ENCODE measurements at regions not wholly inside any gene's neighbourhood (a gene's known extent, or its start where the extent isn't known, plus 50 kb on each side); places are given as distances from the start of the nearest gene placed in this dataset.

- TF ChIP-seq CTCF (IDR thresholded peaks at IDR 0.05; ENCODE audit: low read depth, low read length, missing input control) (no peak), MAX (IDR thresholded peaks at IDR 0.05) (no peak), RXRA (IDR thresholded peaks at IDR 0.05) (no peak), YY1 (IDR thresholded peaks at IDR 0.05) (no peak), SP1 (IDR thresholded peaks at IDR 0.05) (no peak), TAF1 (conservative IDR thresholded peaks at IDR 0.05) (no peak), HNF4G (IDR thresholded peaks at IDR 0.05) (no peak), RAD21 (IDR thresholded peaks at IDR 0.05) (no peak), FOXA1 (IDR thresholded peaks at IDR 0.05) (no peak), EGR1 (IDR thresholded peaks at IDR 0.05; ENCODE audit: low read depth in 2 of 2) (no peak), FOXA2 (IDR thresholded peaks at IDR 0.05) (no peak), REST (IDR thresholded peaks at IDR 0.05) (no peak), JUND (IDR thresholded peaks at IDR 0.05) (no peak), GABPA (IDR thresholded peaks at IDR 0.05 in 1 of 2, conservative IDR thresholded peaks at IDR 0.05 in 1 of 2) (no peak)
Observed at GRCh38 chr7:29636009-29636351, 72.3 kb downstream of the PRR15 start.
